ENCODE measurements at regions not wholly inside any gene's neighbourhood (a gene's known extent, or its start where the extent isn't known, plus 50 kb on each side); places are given as distances from the start of the nearest gene placed in this dataset.

- Histone ChIP-seq H3K27me3 (ENCODE audit: control insufficient read depth, insufficient read depth, low read length) (no peaks in the 10 kb centered on the region), H3K9me3 (ENCODE audit: control insufficient read depth, low read depth, low read length) (no peaks in the 10 kb centered on the region), H3K4me3 (ENCODE audit: low read length) (no peak overlapping the region), H3K27ac (ENCODE audit: low read length) (no peak overlapping the region), H3K4me1 (ENCODE audit: control insufficient read depth, low read depth, low read length) (no peaks in the 10 kb centered on the region), H3K36me3 (ENCODE audit: control insufficient read depth, low read depth, low read length) (no peaks in the 10 kb centered on the region), H3K9ac (ENCODE audit: low read length) (no peak overlapping the region)
Observed at GRCh38 chr5:39505363-39505762, 80.6 kb upstream of the DAB2 start.

- no peaks in the 10 kb centered on the region for H3K36me3 ChIP-seq (ENCODE audit: control insufficient read depth, low read depth, low read length)
- no peaks in the 10 kb centered on the region for H3K27me3 ChIP-seq (ENCODE audit: control insufficient read depth, insufficient read depth, low read length)
- no peak overlapping the region for H3K27ac ChIP-seq (ENCODE audit: low read length)
- H3K9me3 ChIP-seq (ENCODE audit: control insufficient read depth, low read depth, low read length), result no peaks in the 10 kb centered on the region
- no peak overlapping the region for H3K9ac ChIP-seq (ENCODE audit: low read length)
- no peaks in the 10 kb centered on the region for H3K4me1 ChIP-seq (ENCODE audit: control insufficient read depth, low read depth, low read length)
- no peak overlapping the region for H3K4me3 ChIP-seq (ENCODE audit: low read length)
Observed at GRCh38 chr5:39503155-39503554, 78.4 kb upstream of the DAB2 start.

- H3K4me3 ChIP-seq (ENCODE audit: low read length), result no peak overlapping the region
- H3K27ac ChIP-seq (ENCODE audit: low read length), result no peak overlapping the region
- no peaks in the 10 kb centered on the region for H3K4me1 ChIP-seq (ENCODE audit: control insufficient read depth, low read depth, low read length)
- H3K27me3 ChIP-seq (ENCODE audit: control insufficient read depth, insufficient read depth, low read length), result no peaks in the 10 kb centered on the region
- H3K36me3 ChIP-seq (ENCODE audit: control insufficient read depth, low read depth, low read length), result no peaks in the 10 kb centered on the region
- no peaks in the 10 kb centered on the region for H3K9me3 ChIP-seq (ENCODE audit: control insufficient read depth, low read depth, low read length)
- H3K9ac ChIP-seq (ENCODE audit: low read length), result no peak overlapping the region
Observed at GRCh38 chr5:39502704-39503103, 77.9 kb upstream of the DAB2 start.

- no peaks in the 10 kb centered on the region for H3K27me3 ChIP-seq (ENCODE audit: control insufficient read depth, insufficient read depth, low read length)
- no peak overlapping the region for H3K4me3 ChIP-seq (ENCODE audit: low read length)
- H3K36me3 ChIP-seq (ENCODE audit: control insufficient read depth, low read depth, low read length), result no peaks in the 10 kb centered on the region
- H3K9me3 ChIP-seq (ENCODE audit: control insufficient read depth, low read depth, low read length), result no peaks in the 10 kb centered on the region
- H3K4me1 ChIP-seq (ENCODE audit: control insufficient read depth, low read depth, low read length), result no peaks in the 10 kb centered on the region
- H3K27ac ChIP-seq (ENCODE audit: low read length), result no peak overlapping the region
- H3K9ac ChIP-seq (ENCODE audit: low read length), result no peak overlapping the region
Observed at GRCh38 chr5:39501397-39501796, 76.6 kb upstream of the DAB2 start.

- H3K9me3 ChIP-seq (ENCODE audit: control insufficient read depth, low read depth, low read length), result no peaks in the 10 kb centered on the region
- H3K27ac ChIP-seq (ENCODE audit: low read length), result no peak overlapping the region
- no peaks in the 10 kb centered on the region for H3K36me3 ChIP-seq (ENCODE audit: control insufficient read depth, low read depth, low read length)
- H3K27me3 ChIP-seq (ENCODE audit: control insufficient read depth, insufficient read depth, low read length), result no peaks in the 10 kb centered on the region
- no peaks in the 10 kb centered on the region for H3K4me1 ChIP-seq (ENCODE audit: control insufficient read depth, low read depth, low read length)
- no peak overlapping the region for H3K9ac ChIP-seq (ENCODE audit: low read length)
- H3K4me3 ChIP-seq (ENCODE audit: low read length), result no peak overlapping the region
Observed at GRCh38 chr5:39500551-39501175, 75.9 kb upstream of the DAB2 start.

GRCh38 chr5:39498278-39498952 lies 73.6 kb upstream of the DAB2 start:
- H3K27ac ChIP-seq (ENCODE audit: low read length), result no peak overlapping the region
- H3K9me3 ChIP-seq (ENCODE audit: control insufficient read depth, low read depth, low read length), result no peaks in the 10 kb centered on the region
- peaks cover 3% of the 10 kb centered on the region for H3K4me1 ChIP-seq (ENCODE audit: control insufficient read depth, low read depth, low read length)

GRCh38 chr5:39497322-39497721 lies 72.5 kb upstream of the DAB2 start:
- no peak overlapping the region for H3K9ac ChIP-seq (ENCODE audit: low read length)
- H3K27ac ChIP-seq (ENCODE audit: low read length), result no peak overlapping the region
- no peaks in the 10 kb centered on the region for H3K27me3 ChIP-seq (ENCODE audit: control insufficient read depth, insufficient read depth, low read length)
- peaks cover 3% of the 10 kb centered on the region for H3K4me1 ChIP-seq (ENCODE audit: control insufficient read depth, low read depth, low read length)
- H3K9me3 ChIP-seq (ENCODE audit: control insufficient read depth, low read depth, low read length), result no peaks in the 10 kb centered on the region
- H3K4me3 ChIP-seq (ENCODE audit: low read length), result no peak overlapping the region
- H3K36me3 ChIP-seq (ENCODE audit: control insufficient read depth, low read depth, low read length), result no peaks in the 10 kb centered on the region

More at GRCh38 chr5:39498278-39498952, 73.6 kb upstream of the DAB2 start:
- Histone ChIP-seq H3K27me3 (ENCODE audit: control insufficient read depth, insufficient read depth, low read length) (no peaks in the 10 kb centered on the region), H3K9ac (ENCODE audit: low read length) (no peak overlapping the region), H3K36me3 (ENCODE audit: control insufficient read depth, low read depth, low read length) (no peaks in the 10 kb centered on the region), H3K4me3 (ENCODE audit: low read length) (no peak overlapping the region)

GRCh38 chr5:39495227-39495626 lies 70.4 kb upstream of the DAB2 start:
- Histone ChIP-seq H3K4me3 (ENCODE audit: low read length) (no peak overlapping the region), H3K9me3 (ENCODE audit: control insufficient read depth, low read depth, low read length) (no peaks in the 10 kb centered on the region), H3K27me3 (ENCODE audit: control insufficient read depth, insufficient read depth, low read length) (no peaks in the 10 kb centered on the region), H3K27ac (ENCODE audit: low read length) (no peak overlapping the region), H3K4me1 (ENCODE audit: control insufficient read depth, low read depth, low read length) (peaks cover 3% of the 10 kb centered on the region), H3K9ac (ENCODE audit: low read length) (no peak overlapping the region), H3K36me3 (ENCODE audit: control insufficient read depth, low read depth, low read length) (no peaks in the 10 kb centered on the region)

- no peak overlapping the region for H3K27ac ChIP-seq (ENCODE audit: low read length)
- H3K4me3 ChIP-seq (ENCODE audit: low read length), result no peak overlapping the region
Observed at GRCh38 chr5:39494534-39494933, 69.8 kb upstream of the DAB2 start.

GRCh38 chr5:39494107-39494510 lies 69.3 kb upstream of the DAB2 start:
- Histone ChIP-seq H3K4me1 (ENCODE audit: control insufficient read depth, low read depth, low read length) (peaks cover 3% of the 10 kb centered on the region), H3K27me3 (ENCODE audit: control insufficient read depth, insufficient read depth, low read length) (no peaks in the 10 kb centered on the region), H3K9me3 (ENCODE audit: control insufficient read depth, low read depth, low read length) (no peaks in the 10 kb centered on the region), H3K9ac (ENCODE audit: low read length) (no peak overlapping the region), H3K36me3 (ENCODE audit: control insufficient read depth, low read depth, low read length) (no peaks in the 10 kb centered on the region), H3K4me3 (ENCODE audit: low read length) (no peak overlapping the region), H3K27ac (ENCODE audit: low read length) (no peak overlapping the region)

More at GRCh38 chr5:39494534-39494933, 69.8 kb upstream of the DAB2 start:
- Histone ChIP-seq H3K4me1 (ENCODE audit: control insufficient read depth, low read depth, low read length) (peaks cover 3% of the 10 kb centered on the region), H3K27me3 (ENCODE audit: control insufficient read depth, insufficient read depth, low read length) (no peaks in the 10 kb centered on the region), H3K36me3 (ENCODE audit: control insufficient read depth, low read depth, low read length) (no peaks in the 10 kb centered on the region), H3K9ac (ENCODE audit: low read length) (no peak overlapping the region), H3K9me3 (ENCODE audit: control insufficient read depth, low read depth, low read length) (no peaks in the 10 kb centered on the region)

GRCh38 chr5:39491210-39491609 lies 66.4 kb upstream of the DAB2 start:
- H3K27ac ChIP-seq (ENCODE audit: low read length), result no peak overlapping the region

GRCh38 chr5:39489263-39489662 lies 64.5 kb upstream of the DAB2 start:
- H3K4me1 ChIP-seq (ENCODE audit: control insufficient read depth, low read depth, low read length), result no peaks in the 10 kb centered on the region
- H3K27ac ChIP-seq (ENCODE audit: low read length), result no peak overlapping the region
- no peaks in the 10 kb centered on the region for H3K9me3 ChIP-seq (ENCODE audit: control insufficient read depth, low read depth, low read length)
- H3K27me3 ChIP-seq (ENCODE audit: control insufficient read depth, insufficient read depth, low read length), result no peaks in the 10 kb centered on the region
- no peak overlapping the region for H3K9ac ChIP-seq (ENCODE audit: low read length)
- H3K4me3 ChIP-seq (ENCODE audit: low read length), result no peak overlapping the region
- H3K36me3 ChIP-seq (ENCODE audit: control insufficient read depth, low read depth, low read length), result no peaks in the 10 kb centered on the region

More at GRCh38 chr5:39491210-39491609, 66.4 kb upstream of the DAB2 start:
- no peaks in the 10 kb centered on the region for H3K36me3 ChIP-seq (ENCODE audit: control insufficient read depth, low read depth, low read length)
- H3K27me3 ChIP-seq (ENCODE audit: control insufficient read depth, insufficient read depth, low read length), result no peaks in the 10 kb centered on the region
- H3K4me3 ChIP-seq (ENCODE audit: low read length), result no peak overlapping the region
- no peak overlapping the region for H3K9ac ChIP-seq (ENCODE audit: low read length)
- H3K9me3 ChIP-seq (ENCODE audit: control insufficient read depth, low read depth, low read length), result no peaks in the 10 kb centered on the region
- peaks cover 3% of the 10 kb centered on the region for H3K4me1 ChIP-seq (ENCODE audit: control insufficient read depth, low read depth, low read length)

All from iPS-18a (cell line).